GM12878 (cell line): ENCODE measurements at regions not wholly inside any gene's neighbourhood (a gene's known extent, or its start where the extent isn't known, plus 50 kb on each side); places are given as distances from the start of the nearest gene placed in this dataset.

Experiments
- RFX5 ChIP-seq: IDR thresholded peaks from 2 replicates; pipeline ENCODE4 v1.6.1; 2011; ENCODE audit warnings: low read depth, low read length, improper control_type of control experiment
- TBL1XR1 ChIP-seq: IDR thresholded peaks from 2 replicates; pipeline ENCODE4 v1.6.1; 2012; ENCODE audit warnings: low read depth, low read length, improper control_type of control experiment
- YBX1 ChIP-seq: fragments of 450-650 bp; IDR thresholded peaks from 2 replicates; pipeline ENCODE4 v1.6.1; 2016; ENCODE audit warnings: antibody characterized with exemption
- TF ChIP-seq, protein P1 (sequence below): IDR thresholded peaks from 2 replicates; pipeline ENCODE4 v1.6.1; 2012; ENCODE audit warnings: low read depth, low read length, improper control_type of control experiment

DNA sequence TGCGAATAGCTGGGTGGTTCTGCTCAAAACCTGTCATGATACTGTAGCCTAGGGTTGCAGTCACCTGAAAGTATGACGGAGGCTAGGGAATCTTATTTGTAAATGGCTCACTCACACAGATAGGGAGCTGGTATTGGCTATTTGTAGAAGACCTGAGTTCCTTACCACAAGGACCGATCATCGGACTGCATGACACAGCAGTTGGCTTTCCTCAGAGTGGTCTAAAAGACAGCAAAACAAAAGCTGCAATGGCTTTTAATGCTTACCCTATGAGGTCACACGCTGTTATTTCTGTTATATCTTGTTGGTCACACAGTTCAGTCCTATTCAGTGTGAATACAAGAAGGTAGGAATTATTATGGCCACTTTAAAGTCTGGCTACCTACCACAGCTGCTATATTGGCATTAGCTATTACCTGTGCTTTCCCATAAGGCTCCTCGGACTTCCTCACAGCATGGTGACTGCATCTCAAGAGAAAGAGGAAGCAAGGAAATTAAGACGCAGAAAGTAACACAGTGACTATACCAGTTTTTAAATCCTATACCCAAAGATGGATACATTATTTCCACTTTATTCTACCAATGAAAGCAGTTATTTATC is 68.4 kb upstream of the LRRC7 start:
- TF ChIP-seq TBL1XR1, result no peak
- no peak for TF ChIP-seq YBX1
- TF ChIP-seq, protein P1, sequence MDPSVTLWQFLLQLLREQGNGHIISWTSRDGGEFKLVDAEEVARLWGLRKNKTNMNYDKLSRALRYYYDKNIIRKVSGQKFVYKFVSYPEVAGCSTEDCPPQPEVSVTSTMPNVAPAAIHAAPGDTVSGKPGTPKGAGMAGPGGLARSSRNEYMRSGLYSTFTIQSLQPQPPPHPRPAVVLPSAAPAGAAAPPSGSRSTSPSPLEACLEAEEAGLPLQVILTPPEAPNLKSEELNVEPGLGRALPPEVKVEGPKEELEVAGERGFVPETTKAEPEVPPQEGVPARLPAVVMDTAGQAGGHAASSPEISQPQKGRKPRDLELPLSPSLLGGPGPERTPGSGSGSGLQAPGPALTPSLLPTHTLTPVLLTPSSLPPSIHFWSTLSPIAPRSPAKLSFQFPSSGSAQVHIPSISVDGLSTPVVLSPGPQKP, result no peak
- no peak for TF ChIP-seq RFX5
